ENCODE measurements at regions not wholly inside any gene's neighbourhood (a gene's known extent, or its start where the extent isn't known, plus 50 kb on each side); places are given as distances from the start of the nearest gene placed in this dataset.

GRCh38 chr6:27133281-27134227 is 113.9 kb upstream of the PRSS16 start (continued):
- peak; percentile 35; the same call in 1 of the 2 replicates for TF ChIP-seq GABPB1 (CRISPR knock-in tag; IDR thresholded peaks at IDR 0.05)
- TF ChIP-seq CREB1 (CRISPR knock-in tag; IDR thresholded peaks at IDR 0.05), result no peak
- TF ChIP-seq ZNF138 (CRISPR knock-in tag; conservative IDR thresholded peaks at IDR 0.05), result no peak
- TF ChIP-seq TEAD1 (CRISPR knock-in tag; IDR thresholded peaks at IDR 0.05), result no peak
- no peak for TF ChIP-seq MLX (CRISPR knock-in tag; IDR thresholded peaks at IDR 0.05)
- TF ChIP-seq, protein P1, sequence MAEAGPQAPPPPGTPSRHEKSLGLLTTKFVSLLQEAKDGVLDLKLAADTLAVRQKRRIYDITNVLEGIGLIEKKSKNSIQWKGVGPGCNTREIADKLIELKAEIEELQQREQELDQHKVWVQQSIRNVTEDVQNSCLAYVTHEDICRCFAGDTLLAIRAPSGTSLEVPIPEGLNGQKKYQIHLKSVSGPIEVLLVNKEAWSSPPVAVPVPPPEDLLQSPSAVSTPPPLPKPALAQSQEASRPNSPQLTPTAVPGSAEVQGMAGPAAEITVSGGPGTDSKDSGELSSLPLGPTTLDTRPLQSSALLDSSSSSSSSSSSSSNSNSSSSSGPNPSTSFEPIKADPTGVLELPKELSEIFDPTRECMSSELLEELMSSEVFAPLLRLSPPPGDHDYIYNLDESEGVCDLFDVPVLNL (CRISPR knock-in tag; IDR thresholded peaks at IDR 0.05; ENCODE audit: borderline replicate concordance, low read depth), result no peak; the same call in 1 of the 2 replicates
- no peak; the same call in none of the 2 replicates for TF ChIP-seq ZNF425 (CRISPR knock-in tag; conservative IDR thresholded peaks at IDR 0.05)
- TF ChIP-seq TEAD4 (CRISPR knock-in tag; IDR thresholded peaks at IDR 0.05), result peak; percentile 6; the same call in 1 of the 2 replicates
- TF ChIP-seq TP53 (CRISPR knock-in tag; IDR thresholded peaks at IDR 0.05), result no peak; the same call in 1 of the 2 replicates
- peak; percentile 99 for TF ChIP-seq EMX1 (CRISPR knock-in tag; IDR thresholded peaks at IDR 0.05)
- no peak for TF ChIP-seq NR3C1 (CRISPR knock-in tag; conservative IDR thresholded peaks at IDR 0.05; ENCODE audit: low read depth)
- TF ChIP-seq, protein P2, sequence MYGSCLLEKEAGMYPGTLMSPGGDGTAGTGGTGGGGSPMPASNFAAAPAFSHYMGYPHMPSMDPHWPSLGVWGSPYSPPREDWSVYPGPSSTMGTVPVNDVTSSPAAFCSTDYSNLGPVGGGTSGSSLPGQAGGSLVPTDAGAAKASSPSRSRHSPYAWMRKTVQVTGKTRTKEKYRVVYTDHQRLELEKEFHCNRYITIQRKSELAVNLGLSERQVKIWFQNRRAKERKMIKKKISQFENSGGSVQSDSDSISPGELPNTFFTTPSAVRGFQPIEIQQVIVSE (CRISPR knock-in tag; IDR thresholded peaks at IDR 0.05; ENCODE audit: borderline replicate concordance), result peak; percentile 90
- no peak for TF ChIP-seq NR1H2 (CRISPR knock-in tag; IDR thresholded peaks at IDR 0.05)
- TF ChIP-seq ZNF512 (CRISPR knock-in tag; IDR thresholded peaks at IDR 0.05; ENCODE audit: borderline replicate concordance), result no peak
- no peak for TF ChIP-seq SP1 (CRISPR knock-in tag; conservative IDR thresholded peaks at IDR 0.05)
- TF ChIP-seq PRRX2 (CRISPR knock-in tag; IDR thresholded peaks at IDR 0.05), result peak; percentile 99
- TF ChIP-seq, protein P3, sequence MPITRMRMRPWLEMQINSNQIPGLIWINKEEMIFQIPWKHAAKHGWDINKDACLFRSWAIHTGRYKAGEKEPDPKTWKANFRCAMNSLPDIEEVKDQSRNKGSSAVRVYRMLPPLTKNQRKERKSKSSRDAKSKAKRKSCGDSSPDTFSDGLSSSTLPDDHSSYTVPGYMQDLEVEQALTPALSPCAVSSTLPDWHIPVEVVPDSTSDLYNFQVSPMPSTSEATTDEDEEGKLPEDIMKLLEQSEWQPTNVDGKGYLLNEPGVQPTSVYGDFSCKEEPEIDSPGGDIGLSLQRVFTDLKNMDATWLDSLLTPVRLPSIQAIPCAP (CRISPR knock-in tag; IDR thresholded peaks at IDR 0.05), result no peak
- TF ChIP-seq TCF7 (CRISPR knock-in tag; IDR thresholded peaks at IDR 0.05; ENCODE audit: low read depth), result no peak
- TF ChIP-seq ZNF121 (CRISPR knock-in tag; IDR thresholded peaks at IDR 0.05), result 0 out of 2 replicates have a peak, but pooled peaks have one; percentile 18
- TF ChIP-seq GRHL2 (CRISPR knock-in tag; IDR thresholded peaks at IDR 0.05; ENCODE audit: insufficient replicate concordance, severe bottlenecking), result no peak
- TF ChIP-seq NR2C2 (CRISPR knock-in tag; IDR thresholded peaks at IDR 0.05), result no peak
- TF ChIP-seq SMAD4 (CRISPR knock-in tag; IDR thresholded peaks at IDR 0.05), result peak; percentile 11; the same call in 1 of the 2 replicates
- TF ChIP-seq, protein P4, sequence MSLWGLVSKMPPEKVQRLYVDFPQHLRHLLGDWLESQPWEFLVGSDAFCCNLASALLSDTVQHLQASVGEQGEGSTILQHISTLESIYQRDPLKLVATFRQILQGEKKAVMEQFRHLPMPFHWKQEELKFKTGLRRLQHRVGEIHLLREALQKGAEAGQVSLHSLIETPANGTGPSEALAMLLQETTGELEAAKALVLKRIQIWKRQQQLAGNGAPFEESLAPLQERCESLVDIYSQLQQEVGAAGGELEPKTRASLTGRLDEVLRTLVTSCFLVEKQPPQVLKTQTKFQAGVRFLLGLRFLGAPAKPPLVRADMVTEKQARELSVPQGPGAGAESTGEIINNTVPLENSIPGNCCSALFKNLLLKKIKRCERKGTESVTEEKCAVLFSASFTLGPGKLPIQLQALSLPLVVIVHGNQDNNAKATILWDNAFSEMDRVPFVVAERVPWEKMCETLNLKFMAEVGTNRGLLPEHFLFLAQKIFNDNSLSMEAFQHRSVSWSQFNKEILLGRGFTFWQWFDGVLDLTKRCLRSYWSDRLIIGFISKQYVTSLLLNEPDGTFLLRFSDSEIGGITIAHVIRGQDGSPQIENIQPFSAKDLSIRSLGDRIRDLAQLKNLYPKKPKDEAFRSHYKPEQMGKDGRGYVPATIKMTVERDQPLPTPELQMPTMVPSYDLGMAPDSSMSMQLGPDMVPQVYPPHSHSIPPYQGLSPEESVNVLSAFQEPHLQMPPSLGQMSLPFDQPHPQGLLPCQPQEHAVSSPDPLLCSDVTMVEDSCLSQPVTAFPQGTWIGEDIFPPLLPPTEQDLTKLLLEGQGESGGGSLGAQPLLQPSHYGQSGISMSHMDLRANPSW (CRISPR knock-in tag; conservative IDR thresholded peaks at IDR 0.05; ENCODE audit: low read depth), result no peak
- TF ChIP-seq, protein P5, sequence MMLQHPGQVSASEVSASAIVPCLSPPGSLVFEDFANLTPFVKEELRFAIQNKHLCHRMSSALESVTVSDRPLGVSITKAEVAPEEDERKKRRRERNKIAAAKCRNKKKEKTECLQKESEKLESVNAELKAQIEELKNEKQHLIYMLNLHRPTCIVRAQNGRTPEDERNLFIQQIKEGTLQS (CRISPR knock-in tag; conservative IDR thresholded peaks at IDR 0.05), result no peak
- TF ChIP-seq RORB (CRISPR knock-in tag; IDR thresholded peaks at IDR 0.05), result no peak
- no peak for TF ChIP-seq HMGA2 (CRISPR knock-in tag; IDR thresholded peaks at IDR 0.05)
- TF ChIP-seq E2F1 (CRISPR knock-in tag; IDR thresholded peaks at IDR 0.05), result 0 out of 2 replicates have a peak, but pooled peaks have one; percentile 5

Measured in WTC11 (cell line).